HuH-7 (cell line): ENCODE measurements at regions not wholly inside any gene's neighbourhood (a gene's known extent, or its start where the extent isn't known, plus 50 kb on each side); places are given as distances from the start of the nearest gene placed in this dataset.

Source experiments
- DNase-seq: peaks from one replicate; pipeline ENCODE4 v3.0.0; 2011; ENCODE audit warnings: low spot score

GRCh38 chr15:70262591-70263274 lies 165.0 kb upstream of the TLE3 start:
- DNase-seq, result no peak

GRCh38 chr15:70262171-70262570 lies 164.5 kb upstream of the TLE3 start:
- DNase-seq, result no peak

GRCh38 chr15:70261083-70261482 lies 163.4 kb upstream of the TLE3 start:
- no peak for DNase-seq

- no peak for DNase-seq
Measured at GRCh38 chr15:70260580-70260979, 162.9 kb upstream of the TLE3 start.

GRCh38 chr15:70259640-70260508 lies 162.2 kb upstream of the TLE3 start:
- peak; percentile 66 for DNase-seq

GRCh38 chr15:70259028-70259424 lies 161.3 kb upstream of the TLE3 start:
- no peak for DNase-seq

- no peak for DNase-seq
Measured at GRCh38 chr15:70258369-70259027, 160.8 kb upstream of the TLE3 start.

GRCh38 chr15:70257573-70258248 lies 160.0 kb upstream of the TLE3 start:
- no peak for DNase-seq

- DNase-seq, result no peak
Measured at GRCh38 chr15:70257047-70257446, 159.3 kb upstream of the TLE3 start.

- DNase-seq, result no peak
Measured at GRCh38 chr15:70254311-70254869, 156.7 kb upstream of the TLE3 start.

GRCh38 chr15:70253461-70254156 lies 155.9 kb upstream of the TLE3 start:
- DNase-seq, result no peak

- DNase-seq, result no peak
Measured at GRCh38 chr15:70252951-70253320, 155.2 kb upstream of the TLE3 start.

- no peak for DNase-seq
Measured at GRCh38 chr15:70252056-70252950, 154.6 kb upstream of the TLE3 start.

- DNase-seq, result no peak
Measured at GRCh38 chr15:70251246-70251990, 153.7 kb upstream of the TLE3 start.

- no peak for DNase-seq
Measured at GRCh38 chr15:70250208-70251201, 152.8 kb upstream of the TLE3 start.

- DNase-seq, result no peak
Measured at GRCh38 chr15:70249616-70250015, 151.9 kb upstream of the TLE3 start.

GRCh38 chr15:70248116-70249025 lies 150.7 kb upstream of the TLE3 start:
- DNase-seq, result no peak
